Hematopoietic multipotent progenitor cell treated with erythropoietin and hydrocortisone succinate and interleukin-3 and kit ligand, for 6 days (in vitro differentiated cells): ENCODE measurements at regions not wholly inside any gene's neighbourhood (a gene's known extent, or its start where the extent isn't known, plus 50 kb on each side); places are given as distances from the start of the nearest gene placed in this dataset.
A peak's percentile ranks its signal among the peaks of the same experiment; 100 is the strongest.
"Not testable (repeated sequence)": the region's sequence is repeated elsewhere in the genome, so short reads cannot be mapped to it uniquely, and the experiment has no call there.

ENCODE experiments used
- DNase-seq: peaks from one replicate; pipeline ENCODE4 v3.0.0-alpha.2; 2015

DNA sequence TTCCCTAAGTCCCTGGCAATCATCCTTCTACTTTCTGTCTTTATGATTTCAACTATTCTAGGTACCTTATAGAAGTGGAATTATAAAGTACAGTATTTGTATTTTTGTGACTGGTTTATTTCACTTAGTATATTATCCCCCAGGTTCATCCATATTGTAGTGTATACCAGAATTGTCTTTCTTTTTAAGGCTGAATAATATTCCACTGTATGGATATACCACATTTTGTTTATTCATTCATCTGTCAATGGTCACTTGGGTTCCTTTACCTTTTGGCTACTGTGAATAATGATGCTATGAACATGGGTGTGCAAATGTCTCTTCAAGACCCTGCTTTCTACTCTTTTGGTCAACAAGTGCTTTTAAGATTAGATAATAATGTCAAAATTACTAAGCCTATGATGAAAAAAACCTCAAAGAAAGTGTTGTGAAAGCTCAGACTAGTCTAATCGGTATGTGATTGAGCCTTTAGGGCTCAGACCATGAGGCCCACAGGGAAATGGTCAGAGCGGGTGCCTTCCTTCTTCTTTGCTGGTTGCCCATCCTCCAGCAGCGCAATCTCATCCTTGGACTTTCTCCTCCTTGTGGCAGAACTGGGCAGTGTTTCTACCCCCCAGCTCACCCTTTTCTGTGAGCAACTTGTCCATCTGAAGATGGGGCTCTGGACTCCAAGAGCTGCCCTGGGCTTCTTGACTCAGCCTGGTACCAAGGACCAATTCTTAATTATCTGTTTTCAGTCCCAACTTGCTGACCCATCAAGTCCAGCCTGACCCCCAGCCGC, 105.4 kb downstream of the TTC8 start:
- DNase-seq, result peak; percentile 11

DNA sequence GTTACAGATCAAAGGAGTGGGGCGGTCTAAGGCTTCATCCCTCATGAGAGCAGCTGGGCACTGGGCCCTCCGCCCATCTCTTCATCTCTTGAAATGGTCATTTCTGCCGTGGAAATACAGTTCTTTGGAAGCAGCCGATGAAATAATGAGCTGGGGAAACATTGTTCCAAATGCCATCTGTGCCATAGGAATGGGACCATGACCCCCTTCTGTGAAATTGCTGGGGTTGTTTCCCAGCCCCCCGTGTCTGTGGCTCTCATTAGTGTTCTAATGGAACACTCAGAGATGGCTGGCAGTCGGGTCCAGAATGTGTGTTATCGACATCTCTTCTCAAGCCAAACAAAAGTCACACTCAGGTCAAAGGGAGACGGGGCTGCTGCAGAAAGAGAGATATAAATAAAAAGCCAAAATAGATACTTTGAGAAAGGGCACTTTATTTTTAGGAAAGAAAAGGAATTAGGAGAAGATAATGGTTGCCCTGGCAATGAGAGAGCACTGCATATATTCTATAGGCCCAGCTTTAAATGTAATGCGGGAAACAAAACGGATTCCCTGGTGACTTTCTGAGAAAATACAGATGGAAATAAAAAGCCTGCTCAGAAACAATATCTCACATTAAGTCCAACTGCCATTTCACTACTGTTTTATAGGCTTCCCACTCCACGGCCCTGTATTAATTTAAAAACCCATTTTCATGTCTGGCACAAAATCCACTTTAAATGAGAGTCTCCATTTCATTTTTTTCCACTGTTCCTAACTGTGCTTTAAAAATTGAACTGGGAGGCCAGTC, 107.1 kb downstream of the TTC8 start:
- DNase-seq, result no peak

DNA sequence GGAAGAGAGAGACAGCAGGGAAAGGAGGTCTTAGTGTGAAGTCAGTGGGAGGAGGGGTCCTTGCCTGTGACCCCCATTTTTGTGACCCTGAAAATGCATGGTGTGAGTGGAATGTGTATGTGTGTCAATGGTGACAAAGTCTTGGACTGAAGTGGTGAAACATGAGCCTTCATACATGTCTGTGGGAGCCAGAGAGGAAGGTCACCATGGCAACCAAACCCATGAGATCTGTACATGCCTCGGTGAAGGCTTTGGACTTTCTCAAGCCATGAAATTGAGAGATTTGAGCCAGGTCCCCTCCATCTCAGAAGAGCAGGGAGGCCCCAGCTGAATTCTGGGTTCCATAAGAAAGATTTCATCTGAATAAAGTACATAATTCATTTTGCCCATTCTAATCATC, 108.7 kb downstream of the TTC8 start:
- DNase-seq, result no peak

DNA sequence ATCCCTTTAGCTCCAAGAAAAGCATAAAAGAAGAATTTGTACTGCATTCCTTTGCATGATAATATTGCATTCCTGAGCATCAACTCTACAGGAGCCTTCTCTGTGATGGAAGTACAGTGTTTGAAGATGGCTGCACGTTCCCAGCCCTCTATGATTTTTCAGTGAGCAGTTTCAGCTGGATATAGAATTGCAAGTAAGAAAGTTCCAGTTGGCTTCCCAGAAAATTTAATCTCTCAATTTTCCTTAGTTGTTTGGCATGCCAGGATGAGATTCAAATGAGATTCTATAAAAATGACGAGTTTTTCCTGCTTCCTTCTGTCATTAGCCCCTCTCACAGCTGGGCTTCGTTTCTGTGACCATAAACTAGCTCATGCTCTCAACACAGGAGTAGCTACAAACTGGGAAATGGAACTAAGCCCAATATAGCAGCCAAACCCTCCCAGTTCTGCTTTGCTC, 109.9 kb downstream of the TTC8 start:
- no peak for DNase-seq

DNA sequence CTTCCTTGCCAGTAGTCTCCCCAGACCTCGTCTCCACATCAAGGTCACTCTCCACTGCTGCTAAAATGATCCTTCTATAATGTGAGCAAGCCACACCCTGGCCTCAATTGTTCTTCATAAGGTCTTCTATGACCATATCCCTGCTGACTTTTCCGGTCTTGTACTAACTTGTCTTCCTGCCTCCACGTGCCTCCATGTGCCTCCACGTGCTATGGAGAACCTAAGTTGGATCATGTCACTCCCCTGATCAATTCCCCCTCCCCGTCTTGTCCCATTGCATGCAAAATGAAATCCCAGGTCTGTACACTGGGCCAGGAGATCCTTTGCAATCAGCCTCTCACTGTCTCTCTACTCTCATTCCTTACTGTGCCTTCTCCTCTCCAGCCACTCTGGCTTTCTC, 110.6 kb downstream of the TTC8 start:
- no peak for DNase-seq

DNA sequence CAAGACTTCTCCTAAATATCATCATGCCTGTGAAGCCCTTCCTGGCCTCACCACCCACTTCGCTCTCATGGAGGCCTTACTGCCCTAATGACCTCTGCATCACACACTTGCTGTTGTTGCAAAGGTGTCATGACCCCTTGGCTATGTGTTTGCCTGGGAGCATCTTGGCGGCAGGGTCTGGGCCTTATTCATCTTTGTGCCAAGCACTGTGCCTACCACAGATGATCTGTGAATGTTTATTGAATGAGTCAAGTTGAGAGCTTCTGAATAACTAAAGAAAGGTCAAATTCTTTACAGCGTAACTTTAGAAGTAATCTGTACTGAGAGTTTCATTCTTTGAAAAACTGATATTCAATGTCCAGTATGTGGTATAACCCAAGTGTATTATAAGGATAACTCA, 113.3 kb downstream of the TTC8 start:
- DNase-seq, result no peak

DNA sequence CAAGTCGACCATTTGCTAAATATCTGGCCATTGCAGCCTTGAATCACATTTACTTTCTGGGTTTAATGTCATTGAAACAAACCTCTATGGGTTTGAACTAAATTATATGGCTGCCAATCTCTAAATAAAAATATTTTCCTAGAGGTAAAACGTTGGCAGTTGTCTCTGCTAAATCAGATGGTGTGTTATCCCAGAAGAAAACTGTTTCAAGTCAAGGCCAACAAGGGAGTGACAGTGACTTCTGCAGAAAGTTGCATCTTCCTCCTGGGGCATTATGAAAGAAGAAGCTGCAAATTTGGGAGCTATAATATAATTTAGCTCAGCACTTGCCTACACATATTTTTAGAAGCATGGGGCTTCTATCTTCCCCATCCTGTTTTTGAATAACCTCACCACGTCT, 116.2 kb downstream of the TTC8 start:
- no peak for DNase-seq

DNA sequence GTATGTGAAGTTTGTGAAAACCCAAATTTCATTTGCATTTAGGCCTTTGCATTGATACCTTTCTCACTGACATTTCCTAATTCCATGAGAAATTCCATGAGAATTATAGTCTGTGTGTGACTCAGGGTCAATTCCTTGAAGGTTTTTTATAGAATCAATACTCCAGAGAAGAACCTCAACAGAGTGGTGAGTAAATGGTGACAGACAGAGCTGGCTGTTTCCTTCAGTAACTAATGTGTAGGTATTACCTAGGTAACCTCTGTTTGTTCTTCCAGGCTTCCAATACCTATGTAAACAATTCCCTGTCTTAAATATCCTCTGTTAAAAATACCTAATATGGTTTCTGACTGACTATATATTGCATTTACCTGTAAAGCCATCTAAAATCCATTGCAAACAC, 117.0 kb downstream of the TTC8 start:
- DNase-seq, result no peak

DNA sequence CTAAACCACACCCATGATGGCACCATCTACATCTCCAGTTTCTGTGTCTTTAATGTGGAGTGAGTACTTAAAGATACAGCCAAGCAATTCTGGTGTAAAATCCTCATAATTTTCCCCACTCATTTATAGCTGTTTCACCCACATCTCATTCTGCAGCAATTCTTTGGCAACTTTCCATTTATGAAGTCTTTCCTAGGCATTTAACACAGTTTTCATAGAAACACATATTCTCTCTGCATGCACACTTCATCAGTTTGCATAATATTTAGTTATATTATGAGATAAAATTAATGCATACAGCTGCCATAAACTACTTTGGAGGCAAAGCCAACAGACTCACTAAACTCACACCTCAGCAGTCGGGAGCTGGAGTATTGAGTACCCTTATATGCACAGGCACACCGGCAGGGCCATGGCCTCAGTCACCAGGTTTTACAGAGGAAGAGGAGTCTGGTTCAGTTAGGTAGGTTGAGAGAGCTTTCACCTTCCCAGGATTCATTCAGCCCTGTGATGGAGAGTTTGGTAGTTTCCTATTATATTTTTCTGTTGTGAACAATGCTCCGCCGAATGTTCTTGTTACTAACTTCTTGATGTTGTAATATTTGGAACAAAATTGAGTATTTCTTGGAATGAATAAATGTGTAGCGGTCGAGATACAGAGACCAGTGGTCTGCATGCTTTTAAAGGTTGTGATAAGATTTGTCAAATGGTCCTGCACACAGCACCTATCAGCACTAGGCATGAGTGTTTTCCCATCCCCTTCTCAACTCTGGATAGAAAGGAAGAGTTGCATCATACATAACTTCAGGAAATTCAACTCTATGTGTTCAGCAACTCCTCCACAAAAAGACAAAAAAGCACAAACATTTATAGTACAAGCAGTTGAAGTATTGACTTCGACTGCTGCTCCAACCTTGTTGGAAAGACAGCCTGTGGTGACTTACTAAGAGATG, 123.5 kb downstream of the TTC8 start:
- no peak for DNase-seq

DNA sequence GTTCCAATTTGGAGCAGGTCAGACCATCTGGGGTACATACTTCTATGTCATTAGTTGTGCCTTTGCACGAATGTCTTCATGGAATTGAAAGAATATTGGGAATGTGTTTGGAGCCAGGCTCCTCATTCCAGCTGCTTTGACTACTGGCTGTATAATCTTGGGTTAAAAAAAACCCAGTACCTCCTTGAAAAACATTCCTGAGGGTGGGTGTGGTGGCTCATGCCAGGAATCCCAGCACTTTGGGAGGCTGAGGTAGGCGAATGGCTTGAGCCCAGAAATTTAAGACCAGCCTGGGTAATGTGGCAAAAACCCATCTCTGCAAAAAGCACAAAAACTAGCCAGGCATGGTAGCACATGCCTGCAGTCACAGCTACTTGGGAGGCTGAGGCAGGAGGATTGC, 125.6 kb downstream of the TTC8 start:
- no peak for DNase-seq

DNA sequence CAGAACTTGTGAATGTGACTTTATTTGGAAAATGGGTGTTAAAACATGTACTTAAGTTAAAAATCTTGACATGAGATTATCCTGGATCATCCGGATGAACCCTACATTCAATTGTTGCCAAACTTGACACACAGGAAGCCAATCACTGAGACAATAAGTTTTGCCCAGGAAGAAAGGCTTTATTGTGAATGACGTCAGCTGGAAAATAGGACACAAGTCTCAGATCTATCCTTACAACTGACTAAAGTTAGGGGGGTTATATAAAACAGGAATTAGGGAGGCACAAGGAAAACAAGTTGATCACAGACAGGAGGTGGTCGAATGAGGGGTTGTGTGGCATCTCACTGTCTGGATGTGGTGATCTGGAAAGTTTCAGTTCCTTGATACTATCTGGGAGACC, 126.9 kb downstream of the TTC8 start:
- DNase-seq, result no peak

DNA sequence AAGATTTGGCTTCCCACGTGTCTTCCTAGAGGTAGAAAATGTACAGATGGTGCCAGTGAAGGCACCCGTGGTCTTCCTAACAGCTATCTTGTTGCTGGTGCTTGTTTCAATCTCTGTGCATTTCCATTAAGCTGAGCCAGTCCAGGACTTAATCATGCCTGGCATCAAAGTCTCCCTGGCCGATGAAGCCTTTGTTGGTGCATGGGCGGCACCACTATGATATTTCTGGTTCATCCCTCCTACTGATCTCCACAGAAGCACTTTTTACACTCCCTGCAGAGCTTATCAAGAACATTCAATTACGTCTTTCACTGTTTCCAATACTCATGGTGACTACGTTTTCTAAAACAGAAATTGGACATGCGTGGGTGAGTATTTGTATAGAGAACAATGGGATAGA, 128.4 kb downstream of the TTC8 start:
- no peak for DNase-seq

DNA sequence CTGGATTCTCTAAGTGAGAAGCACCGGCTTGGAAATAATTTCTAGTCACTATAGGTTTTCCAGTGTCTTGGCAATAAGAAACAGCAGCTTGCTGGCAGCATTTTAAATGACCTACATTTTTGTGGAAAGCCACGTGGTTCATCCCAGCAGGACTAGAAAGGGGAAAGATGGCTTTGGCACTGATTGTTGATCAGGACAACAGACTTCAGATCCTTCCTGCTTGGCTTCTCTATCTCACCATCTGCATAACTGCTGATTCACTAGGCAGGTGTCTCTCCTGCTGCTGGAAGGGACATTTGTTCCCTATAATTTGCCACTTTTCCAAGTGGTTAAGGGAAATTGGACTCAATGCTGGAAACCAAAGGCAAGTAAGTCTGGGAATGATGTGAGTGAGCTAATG, 131.0 kb downstream of the TTC8 start:
- DNase-seq, result no peak

DNA sequence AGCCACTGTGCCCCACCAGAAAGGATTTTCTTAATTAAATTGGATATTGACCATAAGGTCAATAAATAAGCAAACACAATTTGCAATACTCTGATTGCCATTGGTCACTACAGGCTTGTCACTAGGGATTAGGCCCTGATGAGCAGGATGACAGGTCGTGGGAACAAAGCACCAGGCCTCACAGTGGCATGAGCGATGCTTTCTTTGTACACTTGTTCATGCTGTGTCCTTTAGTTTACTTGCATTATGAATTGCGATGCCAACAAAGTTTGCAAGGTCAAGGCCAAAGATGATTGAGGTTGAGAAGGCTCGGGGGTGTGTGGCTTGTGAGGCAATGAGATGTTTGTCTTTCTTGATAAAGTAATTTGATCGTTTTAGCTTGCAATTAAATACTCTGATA, 136.0 kb downstream of the TTC8 start:
- no peak for DNase-seq

DNA sequence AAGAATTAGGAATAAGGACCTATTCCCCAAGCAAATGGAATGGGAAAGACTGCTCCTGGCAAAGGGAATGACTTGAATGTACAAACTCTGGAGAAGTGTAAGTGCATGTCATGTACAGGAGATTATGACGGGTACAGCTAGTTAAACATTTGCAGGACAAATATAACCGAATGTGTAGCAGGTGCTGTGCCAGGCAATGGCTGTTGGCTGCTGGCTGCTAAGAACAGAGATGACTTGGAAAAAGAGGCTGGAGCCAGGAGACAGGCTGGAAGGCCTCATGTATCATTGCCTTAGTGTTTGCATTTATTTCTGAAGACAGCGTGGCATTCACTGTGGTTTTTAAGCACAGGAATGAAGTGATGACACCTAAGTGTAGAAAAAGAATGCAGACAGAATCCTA, 136.8 kb downstream of the TTC8 start:
- no peak for DNase-seq

DNA sequence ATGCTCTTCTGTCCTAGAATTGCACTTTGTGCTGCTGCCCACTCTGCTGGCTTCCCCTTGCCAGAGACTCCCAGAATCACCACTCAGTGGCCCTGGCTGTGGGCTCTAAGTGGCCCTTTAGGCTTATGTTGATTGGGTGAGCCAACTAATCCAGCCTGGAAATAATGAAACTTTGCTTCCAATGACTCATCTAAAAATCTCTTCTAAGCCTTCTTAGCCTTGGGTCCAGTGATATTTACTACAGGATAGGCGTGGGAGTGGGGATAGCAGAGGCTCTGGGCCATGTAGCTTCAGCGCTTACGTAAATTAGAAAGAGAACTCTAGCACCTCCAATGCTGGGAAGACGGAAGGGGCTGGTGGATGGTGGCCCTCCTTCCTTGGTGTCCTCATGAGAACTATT, 137.9 kb downstream of the TTC8 start:
- no peak for DNase-seq

DNA sequence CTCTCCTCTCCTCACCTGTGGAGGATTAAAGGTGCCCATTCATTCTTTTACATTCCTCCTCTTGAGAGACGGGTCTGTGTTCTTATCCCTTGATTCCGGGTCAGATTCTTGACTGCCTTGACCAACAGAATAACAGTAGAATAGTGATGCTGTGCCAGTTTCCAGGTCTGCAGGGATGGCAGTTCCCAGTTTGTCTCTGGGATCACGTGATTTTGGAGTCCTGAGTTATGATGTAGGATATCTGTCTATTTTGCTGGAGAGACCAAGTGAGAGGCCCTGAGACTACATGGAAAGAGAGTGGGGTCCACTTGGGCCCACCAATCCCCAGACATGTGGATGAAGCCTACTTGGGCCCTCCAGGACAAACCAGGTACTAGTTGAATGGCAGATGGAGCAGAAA, 142.8 kb downstream of the TTC8 start:
- DNase-seq, result no peak

DNA sequence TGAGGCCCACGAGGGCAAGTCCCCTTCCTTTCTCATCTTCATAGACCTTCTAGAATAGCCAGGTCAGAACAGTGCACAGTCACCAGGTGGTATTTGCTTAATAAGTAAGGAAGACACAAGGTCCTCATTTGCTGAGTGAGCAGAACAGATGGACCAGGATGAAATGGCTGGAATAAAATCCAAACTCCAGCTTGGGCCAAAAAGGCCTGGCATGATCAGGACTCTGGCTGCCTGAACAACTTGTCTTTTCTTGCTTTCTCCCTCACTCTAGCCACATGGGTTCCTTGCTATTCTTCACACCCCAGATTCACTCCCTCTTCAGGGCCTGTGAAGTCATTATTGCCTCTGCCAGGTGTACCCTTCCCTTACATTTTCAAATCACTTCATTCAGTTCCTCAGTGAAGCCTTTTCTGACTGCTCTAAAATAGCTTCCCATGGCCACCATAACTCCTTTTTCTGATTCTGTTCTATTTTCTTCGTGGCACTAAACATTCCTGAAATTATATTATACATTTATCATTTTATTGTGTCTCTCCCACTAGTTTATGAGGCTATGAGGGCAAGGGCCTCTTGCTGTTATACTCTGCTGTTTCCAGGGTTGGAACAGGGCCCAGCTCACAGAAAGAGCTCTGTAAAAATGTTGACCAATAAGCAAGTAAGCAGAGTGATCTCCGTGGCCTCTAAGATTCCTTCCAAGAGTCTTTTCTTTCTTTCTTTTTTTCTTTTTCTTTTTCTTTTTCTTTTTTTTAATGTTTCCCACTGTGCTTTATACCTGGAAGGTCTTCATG, 150.8 kb downstream of the TTC8 start:
- DNase-seq, result no peak

DNA sequence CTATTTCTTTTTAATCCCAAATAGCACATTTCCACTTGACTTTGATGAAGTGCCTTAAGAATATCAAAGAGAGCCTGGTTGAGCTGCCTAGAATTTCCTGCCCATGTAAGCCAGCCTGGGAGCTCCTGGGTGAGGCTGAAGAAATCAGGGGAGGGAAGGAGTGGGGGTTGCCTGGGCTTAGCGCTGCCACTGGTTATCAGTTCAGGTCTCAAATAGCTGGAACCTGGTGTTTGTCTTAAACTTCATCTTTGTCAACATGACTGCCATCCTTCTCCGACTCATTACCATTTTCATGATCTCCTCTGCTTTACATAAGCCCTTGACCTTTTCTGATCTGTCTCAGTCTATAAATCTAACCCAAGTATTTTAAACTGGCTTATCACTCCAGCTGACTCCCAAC, 151.5 kb downstream of the TTC8 start:
- no peak for DNase-seq

DNA sequence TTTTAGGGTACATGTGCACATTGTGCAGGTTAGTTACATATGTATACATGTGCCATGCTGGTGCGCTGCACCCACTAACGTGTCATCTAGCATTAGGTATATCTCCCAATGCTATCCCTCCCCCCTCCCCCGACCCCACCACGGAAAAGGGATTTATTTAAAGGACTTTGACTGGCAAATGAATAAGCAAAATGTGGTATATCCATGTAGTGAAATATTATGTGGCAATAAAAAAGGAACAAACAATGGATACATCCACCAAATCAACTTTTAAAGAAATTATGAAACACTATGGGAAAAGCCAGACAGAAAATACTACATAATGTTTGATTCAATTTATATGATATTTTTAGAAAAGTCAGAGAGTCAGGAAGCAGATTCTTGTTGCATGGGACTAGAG, 156.5 kb downstream of the TTC8 start:
- not testable (repeated sequence) for DNase-seq

DNA sequence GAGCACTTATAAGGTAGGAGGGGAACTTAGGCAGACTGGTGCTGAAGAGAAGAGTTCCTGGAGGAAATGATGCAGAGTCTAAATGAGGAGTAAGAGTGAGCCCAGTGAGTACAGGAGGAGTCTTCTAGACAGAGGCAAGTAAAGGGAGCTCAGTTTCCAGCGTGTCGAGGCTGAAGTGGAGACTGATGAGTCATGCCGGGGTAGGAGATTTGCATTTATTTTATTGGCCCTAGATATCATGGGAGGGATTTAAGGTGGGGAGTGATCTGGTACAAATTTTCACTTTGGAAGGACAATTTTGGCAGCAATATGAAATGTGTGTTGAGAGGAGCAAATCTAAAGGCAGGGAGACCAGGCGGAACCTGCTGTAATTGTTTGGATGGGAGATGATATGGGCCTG, 157.5 kb downstream of the TTC8 start:
- no peak for DNase-seq

DNA sequence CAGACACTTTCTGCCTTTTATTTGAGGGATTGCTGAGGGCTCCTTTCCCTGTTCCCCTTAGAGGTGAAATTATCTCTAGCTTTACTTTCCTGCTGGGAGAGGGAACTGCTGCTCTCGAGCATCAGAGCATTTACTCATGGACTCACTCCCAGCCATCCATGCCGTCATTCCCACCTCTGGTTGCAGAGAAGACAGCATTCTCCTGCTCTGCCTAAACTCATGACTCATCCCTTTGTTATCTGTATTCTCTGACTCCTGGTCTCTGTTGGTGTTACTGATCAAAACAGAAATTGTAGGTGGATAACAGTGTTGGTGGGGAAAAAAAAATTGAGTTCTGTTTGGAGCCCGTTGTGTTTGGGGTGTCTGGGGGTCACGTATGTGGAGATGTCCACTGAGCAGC, 159.3 kb downstream of the TTC8 start:
- no peak for DNase-seq

DNA sequence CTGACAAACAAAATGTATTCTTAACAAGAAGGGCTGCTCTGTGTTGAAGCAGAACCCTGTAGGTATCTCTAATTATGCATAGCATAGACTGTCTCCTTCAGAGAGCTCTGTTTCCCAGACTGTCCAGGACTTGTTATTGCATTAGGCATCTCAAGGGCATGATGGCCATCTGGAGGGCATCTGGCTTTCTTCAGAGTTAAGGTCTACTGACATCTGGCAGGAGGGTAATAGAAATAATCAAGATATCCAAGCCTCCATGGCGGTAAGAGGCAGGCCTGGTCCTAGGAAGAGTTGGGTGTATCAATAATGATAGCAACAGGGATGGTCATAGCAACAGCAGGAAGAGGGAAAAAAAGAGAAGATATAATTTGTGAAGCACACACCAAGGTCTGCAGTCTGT, 161.2 kb downstream of the TTC8 start:
- no peak for DNase-seq
